ENCODE measurements at regions not wholly inside any gene's neighbourhood (a gene's known extent, or its start where the extent isn't known, plus 50 kb on each side); places are given as distances from the start of the nearest gene placed in this dataset.

DNA sequence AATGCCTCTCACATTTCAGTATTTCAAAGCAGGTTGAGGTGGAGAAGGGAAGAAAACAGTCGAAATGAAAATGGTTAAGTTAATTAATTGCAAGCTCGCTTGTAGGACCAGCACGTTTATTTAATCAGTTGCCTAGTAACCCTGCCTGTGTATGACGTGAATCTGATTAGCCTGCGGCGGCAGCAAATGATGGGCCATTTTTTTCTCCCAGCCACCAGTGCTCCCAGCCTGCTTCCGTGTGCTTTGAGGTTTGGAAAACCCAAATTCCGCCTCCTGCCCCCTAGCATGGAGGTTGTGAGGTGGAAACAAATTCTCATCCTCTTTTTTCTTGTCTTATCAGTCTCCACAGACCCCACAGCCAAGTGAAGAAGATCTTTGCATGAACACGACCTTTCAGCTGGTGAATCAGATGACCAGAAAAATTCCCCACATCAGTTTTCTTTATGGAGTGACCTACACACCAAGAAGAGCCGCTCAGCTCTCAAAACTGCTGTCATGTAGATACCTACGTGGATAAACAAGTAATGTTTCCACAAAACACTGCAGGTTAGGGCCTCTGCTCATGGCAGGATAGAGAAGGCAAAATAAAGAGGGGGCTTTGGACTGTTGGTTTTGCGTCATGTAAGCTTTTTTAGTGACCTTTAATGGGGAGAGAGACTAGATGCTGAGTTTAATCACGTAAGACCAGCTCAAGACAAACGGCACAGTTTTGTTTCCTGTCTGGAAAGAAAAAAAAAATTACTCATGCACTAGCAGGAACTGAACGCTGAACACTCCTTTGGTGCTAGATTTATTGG lies 572.9 kb upstream of the NOX3 start:
- TF ChIP-seq EZH2 (IDR thresholded peaks at IDR 0.05; ENCODE audit: insufficient read depth, poor library complexity, severe bottlenecking) (no peak), EZH2phosphoT487 (IDR thresholded peaks at IDR 0.05; ENCODE audit: insufficient read depth, low read depth) (no peak)

All from GM23248 (cell line).